Vagina (tissue), 2 donors: ENCODE measurements at regions not wholly inside any gene's neighbourhood (a gene's known extent, or its start where the extent isn't known, plus 50 kb on each side); places are given as distances from the start of the nearest gene placed in this dataset.

ENCODE experiments used
- DNase-seq, 2 donors: peaks; one replicate each; pipeline ENCODE4 v3.0.0-alpha.2; 2017; ENCODE audit errors: extremely low spot score in 2 of 2
- H3K27ac ChIP-seq: fragments of 200-600 bp; sonication (generic); one replicate; pipeline ENCODE4 v1.5.1; 2019
- H3K27me3 ChIP-seq: fragments of 200-600 bp; sonication (generic); one replicate; pipeline ENCODE4 v1.5.1; 2019
- H3K36me3 ChIP-seq, 2 donors: fragments of 200-600 bp; sonication (generic); one replicate each; pipeline ENCODE4 v1.5.1; 2017 to 2019
- H3K4me1 ChIP-seq: fragments of 200-600 bp; sonication (generic); one replicate; pipeline ENCODE4 v1.5.1; 2019
- H3K4me3 ChIP-seq, 2 donors: fragments of 200-600 bp; sonication (generic); 1 replicate in 1 of 2; 2 replicates in 1 of 2; pipeline ENCODE4 v1.5.1; 2016 to 2019
- H3K9me3 ChIP-seq: fragments of 200-600 bp; sonication (generic); one replicate; pipeline ENCODE4 v1.5.1; 2019
- POLR2A ChIP-seq, 2 donors: fragments of 450-650 bp; IDR thresholded peaks; one replicate each; pipeline ENCODE4 v1.6.1; 2017; ENCODE audit warnings: antibody characterized with exemption in 2 of 2, mild to moderate bottlenecking in 2 of 2, moderate library complexity in 2 of 2
- POLR2AphosphoS5 ChIP-seq, 2 donors: sonication (generic); formaldehyde crosslinking; IDR thresholded peaks; one replicate each; pipeline ENCODE4 v1.9.0; 2017; ENCODE audit warnings: antibody characterized with exemption in 2 of 2, mild to moderate bottlenecking in 2 of 2, low read depth in 1 of 2; ENCODE audit not compliant: insufficient read depth in 1 of 2
- intact Hi-C: fragments of 100-400 bp; cut with DNase I; formaldehyde crosslinking; loops from one replicate; pipeline ENCODE4 v1.15.1; 2023
- TF ChIP-seq, protein P1 (sequence below), 3 experiments: fragments of 450-650 bp in 2 of 3; fragments of 200-600 bp in 1 of 3; sonication (generic) in 1 of 3; IDR thresholded peaks; one replicate each; pipeline ENCODE4 v1.5.1; 2017 to 2019; ENCODE audit warnings: antibody characterized with exemption in 3 of 3, mild to moderate bottlenecking in 2 of 3, moderate library complexity in 2 of 3

DNA sequence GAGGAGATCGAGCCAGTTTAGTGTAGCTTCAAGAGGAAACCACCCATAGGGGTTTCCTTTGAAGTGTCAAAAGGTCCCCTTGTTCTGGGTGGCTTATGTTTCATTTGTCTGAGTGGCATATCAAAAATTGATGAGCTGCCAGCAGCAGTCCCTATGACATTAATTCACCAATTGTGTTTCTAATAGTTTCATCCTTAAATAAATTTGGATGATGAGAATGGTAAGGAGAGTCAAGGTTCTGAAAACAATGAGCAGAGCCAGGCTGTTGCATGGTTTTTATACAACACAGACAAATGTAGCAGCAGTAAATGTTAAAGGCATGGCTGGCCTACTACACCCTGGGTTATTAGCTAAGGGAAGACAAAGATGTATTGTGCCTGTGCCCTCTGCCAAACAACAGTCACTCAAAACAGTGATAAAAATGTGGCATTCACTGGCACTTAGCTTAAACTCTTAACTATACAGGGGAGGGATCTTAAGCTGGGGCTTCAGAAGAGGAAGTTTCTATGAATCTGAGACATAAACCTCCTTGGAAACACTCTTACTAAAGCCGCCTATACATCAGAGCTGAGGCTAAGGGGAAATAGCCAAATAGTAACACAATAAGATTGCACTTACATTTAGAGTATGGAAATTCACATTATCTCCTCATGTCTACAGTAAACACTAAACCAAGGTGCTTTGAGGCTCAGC, 200.5 kb downstream of the POU4F1 start:
- H3K4me1 ChIP-seq, result no peaks in the 10 kb centered on the region
- TF ChIP-seq, protein P1, sequence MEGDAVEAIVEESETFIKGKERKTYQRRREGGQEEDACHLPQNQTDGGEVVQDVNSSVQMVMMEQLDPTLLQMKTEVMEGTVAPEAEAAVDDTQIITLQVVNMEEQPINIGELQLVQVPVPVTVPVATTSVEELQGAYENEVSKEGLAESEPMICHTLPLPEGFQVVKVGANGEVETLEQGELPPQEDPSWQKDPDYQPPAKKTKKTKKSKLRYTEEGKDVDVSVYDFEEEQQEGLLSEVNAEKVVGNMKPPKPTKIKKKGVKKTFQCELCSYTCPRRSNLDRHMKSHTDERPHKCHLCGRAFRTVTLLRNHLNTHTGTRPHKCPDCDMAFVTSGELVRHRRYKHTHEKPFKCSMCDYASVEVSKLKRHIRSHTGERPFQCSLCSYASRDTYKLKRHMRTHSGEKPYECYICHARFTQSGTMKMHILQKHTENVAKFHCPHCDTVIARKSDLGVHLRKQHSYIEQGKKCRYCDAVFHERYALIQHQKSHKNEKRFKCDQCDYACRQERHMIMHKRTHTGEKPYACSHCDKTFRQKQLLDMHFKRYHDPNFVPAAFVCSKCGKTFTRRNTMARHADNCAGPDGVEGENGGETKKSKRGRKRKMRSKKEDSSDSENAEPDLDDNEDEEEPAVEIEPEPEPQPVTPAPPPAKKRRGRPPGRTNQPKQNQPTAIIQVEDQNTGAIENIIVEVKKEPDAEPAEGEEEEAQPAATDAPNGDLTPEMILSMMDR (IDR thresholded peaks at IDR 0.05), result no peak
- no peak for TF ChIP-seq POLR2AphosphoS5 (IDR thresholded peaks at IDR 0.05; ENCODE audit: insufficient read depth in 1 of 2, low read depth in 1 of 2)
- TF ChIP-seq POLR2A (IDR thresholded peaks at IDR 0.05), result no peak
- intact Hi-C loops, result no loop called here
- H3K27ac ChIP-seq, result no peak overlapping the region
- no peak for DNase-seq
- H3K27me3 ChIP-seq, result no peaks in the 10 kb centered on the region
- no peaks in the 10 kb centered on the region for H3K9me3 ChIP-seq
- H3K4me3 ChIP-seq, result no peak overlapping the region
- no peaks in the 10 kb centered on the region for H3K36me3 ChIP-seq

DNA sequence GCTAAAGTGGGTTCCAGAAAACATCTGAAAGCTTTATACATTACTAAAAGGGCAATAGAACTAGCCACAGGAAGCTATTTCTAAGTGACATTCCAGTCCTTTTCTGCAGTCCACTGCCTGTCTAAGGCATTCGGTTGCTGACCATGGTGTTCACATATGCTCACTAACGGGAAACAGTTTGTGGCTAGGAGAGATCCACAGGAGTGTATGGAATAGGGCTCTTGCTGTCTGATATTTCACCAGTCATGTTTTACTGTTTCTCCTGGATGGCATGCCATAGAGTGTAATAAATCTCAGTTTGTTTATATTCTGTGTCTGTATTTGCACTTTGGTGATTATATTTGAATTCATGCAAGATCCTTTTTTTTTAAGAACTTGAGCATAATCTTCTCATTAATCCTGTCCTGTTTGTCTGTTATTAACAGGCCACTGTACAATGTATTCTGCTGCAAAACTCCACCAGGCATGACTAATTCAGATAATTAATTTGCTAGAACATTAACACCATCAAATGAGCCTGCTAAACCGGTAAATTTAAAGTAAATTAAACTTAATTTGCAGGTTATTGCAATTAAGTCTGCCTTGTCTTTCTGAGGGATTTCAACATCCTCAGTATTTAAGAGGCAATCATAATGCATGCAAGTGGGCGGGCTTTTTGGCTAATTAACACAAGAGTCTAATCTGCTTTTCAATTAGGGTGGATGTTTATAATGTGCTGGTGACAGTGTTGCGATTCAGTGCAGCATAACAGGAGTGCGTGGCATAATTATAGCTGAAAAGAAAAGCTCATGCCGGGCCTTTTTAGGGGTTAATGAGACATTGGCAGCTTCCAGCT, 201.3 kb downstream of the POU4F1 start:
- DNase-seq, result no peak
- no peaks in the 10 kb centered on the region for H3K9me3 ChIP-seq
- TF ChIP-seq POLR2A (IDR thresholded peaks at IDR 0.05), result no peak
- TF ChIP-seq, protein P1 (IDR thresholded peaks at IDR 0.05), result no peak
- TF ChIP-seq POLR2AphosphoS5 (IDR thresholded peaks at IDR 0.05; ENCODE audit: insufficient read depth in 1 of 2, low read depth in 1 of 2), result no peak
- no peak overlapping the region for H3K4me3 ChIP-seq
- H3K27ac ChIP-seq, result no peak overlapping the region
- intact Hi-C loops, result no loop called here
- no peaks in the 10 kb centered on the region for H3K4me1 ChIP-seq
- no peaks in the 10 kb centered on the region for H3K36me3 ChIP-seq
- no peaks in the 10 kb centered on the region for H3K27me3 ChIP-seq

DNA sequence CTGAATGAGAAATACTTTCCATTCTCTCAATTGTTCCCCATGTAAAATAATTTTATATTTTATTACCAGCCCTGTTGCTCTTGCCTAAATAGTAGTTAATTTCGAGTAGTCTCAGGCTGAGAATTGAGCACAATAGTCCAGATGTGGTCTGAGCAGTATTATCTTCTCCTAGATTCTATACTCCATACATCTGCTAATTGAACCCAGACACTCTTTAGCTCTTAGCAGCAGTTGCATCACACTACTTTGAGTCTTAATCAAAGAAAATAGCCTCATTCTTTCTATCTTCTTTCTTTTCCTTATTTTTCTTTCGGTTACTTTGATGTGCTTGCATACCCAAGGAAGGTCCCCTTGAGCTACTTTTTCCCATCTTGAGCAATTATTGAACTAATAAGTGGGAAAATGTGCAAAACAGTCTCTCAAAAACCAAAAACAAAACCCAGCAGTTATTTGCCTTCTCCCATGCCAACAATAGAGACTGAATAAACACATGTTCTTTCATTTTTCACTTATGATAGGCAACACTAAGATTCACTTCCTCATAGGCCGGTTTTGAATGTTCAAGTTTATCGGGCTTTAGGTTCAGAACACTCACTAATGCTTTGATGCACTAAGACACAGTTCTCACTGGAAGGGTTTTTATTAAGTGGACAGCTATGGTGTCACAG, 204.5 kb downstream of the POU4F1 start:
- Histone ChIP-seq H3K4me1 (no peaks in the 10 kb centered on the region), H3K4me3 (no peak overlapping the region), H3K27me3 (no peaks in the 10 kb centered on the region), H3K27ac (no peak overlapping the region), H3K36me3 (no peaks in the 10 kb centered on the region), H3K9me3 (no peaks in the 10 kb centered on the region)
- no peak for DNase-seq
- TF ChIP-seq POLR2AphosphoS5 (IDR thresholded peaks at IDR 0.05; ENCODE audit: insufficient read depth in 1 of 2, low read depth in 1 of 2) (no peak), POLR2A (IDR thresholded peaks at IDR 0.05) (no peak)
- TF ChIP-seq, protein P1 (IDR thresholded peaks at IDR 0.05), result no peak
- intact Hi-C loops, result no loop called here

DNA sequence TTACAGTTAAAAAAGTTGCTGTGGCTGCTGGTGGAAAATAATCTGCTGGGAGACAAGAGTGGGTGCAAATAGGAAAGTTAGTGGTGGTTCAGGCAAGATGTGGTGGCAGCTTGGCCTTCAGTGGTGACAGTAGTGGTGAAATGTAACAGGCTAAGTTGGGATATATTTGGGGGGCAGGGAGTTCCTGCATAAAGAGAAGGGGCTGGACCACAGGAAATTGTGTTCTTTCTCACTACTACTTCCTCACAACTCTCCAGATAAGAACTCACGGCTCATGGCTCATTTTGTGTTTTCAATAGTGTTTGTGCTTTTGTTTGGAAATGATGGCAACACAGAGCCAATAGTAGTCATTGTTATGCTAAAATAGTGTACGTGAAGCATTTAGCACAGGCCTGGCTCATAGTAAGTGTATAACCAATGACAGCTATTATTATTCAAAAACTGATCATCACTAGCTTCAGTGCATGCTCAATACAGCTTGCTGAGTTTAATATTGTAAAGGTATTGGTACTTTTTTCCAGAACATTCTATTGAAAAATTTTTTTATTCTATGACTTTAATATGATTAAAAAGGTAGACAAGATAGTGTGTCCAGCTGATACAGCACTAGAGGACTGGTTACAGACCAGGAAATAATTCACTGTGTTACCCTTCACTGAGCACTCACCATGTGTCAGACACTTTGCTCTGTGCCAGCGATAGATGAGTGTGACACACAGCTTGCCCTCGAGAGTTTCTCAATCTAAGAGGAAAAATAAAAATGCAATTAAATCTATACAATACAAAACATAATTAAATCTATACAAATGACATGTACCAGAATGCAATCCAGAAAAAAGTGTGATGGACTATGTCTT, 209.8 kb downstream of the POU4F1 start:
- no peak for DNase-seq
- Histone ChIP-seq H3K36me3 (no peaks in the 10 kb centered on the region), H3K27ac (no peak overlapping the region), H3K4me3 (no peak overlapping the region), H3K27me3 (no peaks in the 10 kb centered on the region), H3K4me1 (no peaks in the 10 kb centered on the region), H3K9me3 (no peaks in the 10 kb centered on the region)
- TF ChIP-seq, protein P1 (IDR thresholded peaks at IDR 0.05), result no peak
- TF ChIP-seq POLR2AphosphoS5 (IDR thresholded peaks at IDR 0.05; ENCODE audit: insufficient read depth in 1 of 2, low read depth in 1 of 2) (no peak), POLR2A (IDR thresholded peaks at IDR 0.05) (no peak)
- intact Hi-C loops, result no loop called here
